Effector memory CD4-positive, alpha-beta T cell (primary cell): ENCODE measurements at regions not wholly inside any gene's neighbourhood (a gene's known extent, or its start where the extent isn't known, plus 50 kb on each side); places are given as distances from the start of the nearest gene placed in this dataset.
"Not testable (repeated sequence)": the region's sequence is repeated elsewhere in the genome, so short reads cannot be mapped to it uniquely, and the experiment has no call there.

ENCODE experiments used
- DNase-seq, 3 donors: peaks; one replicate each; pipeline ENCODE4 v3.0.0-alpha.2; 2020
- H3K27ac ChIP-seq: 2 replicates; pipeline ENCODE4 v1.7.0; 2013; ENCODE audit warnings: mild to moderate bottlenecking, low read length, moderate library complexity; ENCODE audit not compliant: insufficient read depth, poor library complexity, severe bottlenecking
- H3K27me3 ChIP-seq: replicated peaks from 2 replicates; pipeline ENCODE4 v1.7.0; 2013; ENCODE audit warnings: mild to moderate bottlenecking, low read length; ENCODE audit not compliant: insufficient read depth, control insufficient read depth, poor library complexity, severe bottlenecking
- H3K36me3 ChIP-seq: 2 replicates; pipeline ENCODE4 v1.7.0; 2013; ENCODE audit warnings: mild to moderate bottlenecking, low read length, moderate library complexity; ENCODE audit not compliant: control insufficient read depth, insufficient read depth
- H3K4me1 ChIP-seq: 2 replicates; pipeline ENCODE4 v1.7.0; 2013; ENCODE audit warnings: low read length, mild to moderate bottlenecking; ENCODE audit not compliant: control insufficient read depth, insufficient read depth, poor library complexity, severe bottlenecking
- H3K4me3 ChIP-seq: 2 replicates; pipeline ENCODE4 v1.7.0; 2013; ENCODE audit warnings: low read length, low read depth, mild to moderate bottlenecking; ENCODE audit not compliant: insufficient read depth, poor library complexity, severe bottlenecking
- H3K9me3 ChIP-seq: 2 replicates; pipeline ENCODE4 v1.7.0; 2013; ENCODE audit warnings: mild to moderate bottlenecking, low read length, moderate library complexity; ENCODE audit not compliant: control insufficient read depth

DNA sequence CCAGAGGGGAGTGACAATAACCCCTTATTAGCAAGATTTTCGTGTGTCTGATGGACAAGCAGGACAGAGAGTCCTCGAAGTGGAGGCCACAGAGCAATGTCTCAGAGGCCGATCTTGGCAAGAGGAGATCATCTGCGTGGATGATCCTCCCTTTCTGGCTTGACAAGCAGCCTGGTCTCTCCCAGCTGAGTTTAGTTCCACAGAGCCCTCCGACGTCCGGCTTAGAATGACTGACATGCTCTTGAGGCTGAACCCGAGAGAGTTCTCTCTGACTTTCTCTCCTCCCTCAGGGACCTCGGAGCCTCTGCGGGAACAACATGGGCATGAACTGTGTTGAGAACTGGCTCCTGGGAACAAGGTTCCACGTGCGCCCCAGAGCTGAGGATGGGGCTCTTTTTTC is 180.7 kb upstream of the PFKP start:
- no peak for DNase-seq
- H3K9me3 ChIP-seq, result no peaks in the 10 kb centered on the region
- no peaks in the 10 kb centered on the region for H3K4me1 ChIP-seq
- no peak overlapping the region for H3K27ac ChIP-seq
- H3K4me3 ChIP-seq, result no peak overlapping the region
- H3K27me3 ChIP-seq, result no peaks in the 10 kb centered on the region
- no peaks in the 10 kb centered on the region for H3K36me3 ChIP-seq

DNA sequence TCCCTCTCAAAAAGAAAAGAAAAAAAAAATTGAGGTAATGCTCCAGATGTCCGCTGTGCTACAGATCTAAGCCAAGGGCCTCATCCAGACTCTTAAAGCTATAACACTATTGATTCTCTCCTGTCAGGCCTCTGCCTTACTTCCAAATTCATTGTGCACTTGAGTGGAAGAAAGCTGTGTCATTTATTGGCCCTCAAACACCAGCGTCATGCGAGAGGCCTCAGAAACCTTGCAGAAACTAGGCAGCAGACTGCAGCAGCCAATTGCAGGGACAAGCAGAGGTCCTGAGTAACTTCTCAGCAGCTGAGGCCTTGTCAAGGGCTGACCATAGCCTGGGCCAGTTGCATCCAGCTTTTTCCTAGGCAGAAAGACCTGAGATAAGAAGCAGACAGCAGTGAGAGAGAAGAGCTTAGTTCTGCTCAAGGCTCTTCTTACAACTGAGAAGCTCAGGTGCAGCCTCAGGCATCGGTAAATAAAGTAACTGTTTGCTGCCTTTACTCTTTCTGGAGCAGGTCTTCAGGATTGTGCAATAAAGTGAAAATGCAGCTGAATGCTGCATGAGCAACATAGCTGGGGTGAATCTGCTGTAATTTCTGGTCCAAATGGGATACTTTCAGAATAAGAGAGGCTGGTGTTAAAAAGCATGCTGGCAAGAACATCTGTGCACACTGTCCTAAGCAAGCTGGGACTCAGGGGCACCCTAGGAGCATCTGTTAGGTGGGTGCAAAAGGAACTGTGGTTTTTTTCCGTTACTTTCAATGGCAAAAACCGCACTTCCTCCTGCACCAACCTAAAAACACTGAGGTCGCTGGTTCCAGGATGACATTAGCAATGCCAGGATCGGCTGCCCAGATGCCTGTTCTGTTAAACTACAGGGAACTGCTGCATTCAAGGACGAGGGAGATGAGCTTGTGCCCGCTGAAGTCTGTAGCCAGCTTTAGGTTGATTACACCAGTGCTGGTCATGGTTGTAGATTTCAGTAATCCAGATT is 181.8 kb upstream of the PFKP start:
- no peaks in the 10 kb centered on the region for H3K9me3 ChIP-seq
- no peaks in the 10 kb centered on the region for H3K27me3 ChIP-seq
- no peak overlapping the region for H3K27ac ChIP-seq
- no peaks in the 10 kb centered on the region for H3K4me1 ChIP-seq
- DNase-seq, result no peak
- H3K4me3 ChIP-seq, result no peak overlapping the region
- no peaks in the 10 kb centered on the region for H3K36me3 ChIP-seq

DNA sequence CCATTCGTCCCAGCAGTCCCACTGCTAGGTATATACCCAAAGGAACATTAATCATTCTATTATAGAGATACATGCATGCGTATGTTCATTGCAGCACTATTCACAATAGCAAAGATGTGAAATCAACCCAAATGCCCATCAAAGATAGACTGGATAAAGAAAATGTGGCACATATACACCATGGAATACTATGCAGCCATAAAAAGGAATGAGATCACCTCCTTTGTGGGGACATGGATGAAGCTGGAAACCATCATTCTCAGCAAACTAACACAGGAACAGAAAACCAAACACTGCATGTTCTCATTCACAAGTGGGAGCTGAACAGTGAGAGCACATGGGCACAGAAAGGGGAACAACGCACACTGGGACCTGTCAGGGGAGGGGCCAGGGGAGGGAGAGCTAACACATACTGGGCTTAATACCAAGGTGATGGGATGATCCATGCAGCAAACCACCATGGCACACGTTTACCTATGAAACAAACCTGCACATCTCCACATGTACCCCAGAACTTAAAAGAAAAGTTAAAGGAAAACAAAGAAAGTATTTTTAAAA is 183.3 kb upstream of the PFKP start:
- H3K27me3 ChIP-seq, H3K36me3 ChIP-seq, H3K4me3 ChIP-seq, H3K9me3 ChIP-seq, DNase-seq, H3K27ac ChIP-seq, H3K4me1 ChIP-seq: not testable (repeated sequence)

DNA sequence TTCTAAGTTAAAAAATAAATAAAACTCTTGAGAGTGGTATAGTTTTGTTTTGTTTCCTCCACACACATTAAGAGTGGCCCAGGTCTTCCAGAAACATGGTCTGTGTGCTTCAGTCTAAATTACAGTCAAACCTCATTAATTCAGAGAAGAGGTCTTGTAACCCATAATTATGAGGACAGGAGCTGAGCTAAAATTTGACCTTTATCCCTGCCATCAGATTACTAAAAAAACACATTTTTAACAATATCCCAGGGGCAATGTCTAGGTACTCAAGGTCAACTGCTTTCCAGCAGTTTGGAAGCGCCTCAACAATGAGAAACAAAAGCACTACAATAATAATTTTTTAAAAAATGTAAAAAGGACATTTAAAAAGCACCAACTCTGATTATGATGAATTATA is 184.1 kb upstream of the PFKP start:
- no peaks in the 10 kb centered on the region for H3K9me3 ChIP-seq
- no peaks in the 10 kb centered on the region for H3K36me3 ChIP-seq
- no peak overlapping the region for H3K27ac ChIP-seq
- DNase-seq, result no peak
- no peaks in the 10 kb centered on the region for H3K27me3 ChIP-seq
- no peak overlapping the region for H3K4me3 ChIP-seq
- H3K4me1 ChIP-seq, result no peaks in the 10 kb centered on the region

DNA sequence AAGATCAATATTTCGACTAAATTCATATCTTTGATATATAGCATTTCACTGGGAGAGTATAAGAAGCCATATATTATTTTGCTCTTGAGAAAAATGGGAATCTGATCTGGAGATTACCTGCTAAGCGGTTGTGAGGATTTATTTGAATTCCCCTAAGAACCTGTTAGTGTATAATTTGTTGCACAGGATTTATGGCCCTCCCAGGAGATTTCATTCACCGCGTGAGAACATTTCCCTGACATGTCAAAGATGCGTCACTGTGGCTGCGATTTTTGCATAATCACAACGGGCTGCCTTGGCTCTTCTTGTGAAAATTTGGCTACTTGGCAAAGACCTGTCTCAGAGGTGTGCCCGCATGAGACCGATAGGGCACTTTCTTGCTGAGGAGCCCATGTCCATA is 184.7 kb upstream of the PFKP start:
- H3K4me3 ChIP-seq, result no peak overlapping the region
- H3K4me1 ChIP-seq, result no peaks in the 10 kb centered on the region
- no peak overlapping the region for H3K27ac ChIP-seq
- no peak for DNase-seq
- H3K36me3 ChIP-seq, result no peaks in the 10 kb centered on the region
- H3K9me3 ChIP-seq, result no peaks in the 10 kb centered on the region
- no peaks in the 10 kb centered on the region for H3K27me3 ChIP-seq

DNA sequence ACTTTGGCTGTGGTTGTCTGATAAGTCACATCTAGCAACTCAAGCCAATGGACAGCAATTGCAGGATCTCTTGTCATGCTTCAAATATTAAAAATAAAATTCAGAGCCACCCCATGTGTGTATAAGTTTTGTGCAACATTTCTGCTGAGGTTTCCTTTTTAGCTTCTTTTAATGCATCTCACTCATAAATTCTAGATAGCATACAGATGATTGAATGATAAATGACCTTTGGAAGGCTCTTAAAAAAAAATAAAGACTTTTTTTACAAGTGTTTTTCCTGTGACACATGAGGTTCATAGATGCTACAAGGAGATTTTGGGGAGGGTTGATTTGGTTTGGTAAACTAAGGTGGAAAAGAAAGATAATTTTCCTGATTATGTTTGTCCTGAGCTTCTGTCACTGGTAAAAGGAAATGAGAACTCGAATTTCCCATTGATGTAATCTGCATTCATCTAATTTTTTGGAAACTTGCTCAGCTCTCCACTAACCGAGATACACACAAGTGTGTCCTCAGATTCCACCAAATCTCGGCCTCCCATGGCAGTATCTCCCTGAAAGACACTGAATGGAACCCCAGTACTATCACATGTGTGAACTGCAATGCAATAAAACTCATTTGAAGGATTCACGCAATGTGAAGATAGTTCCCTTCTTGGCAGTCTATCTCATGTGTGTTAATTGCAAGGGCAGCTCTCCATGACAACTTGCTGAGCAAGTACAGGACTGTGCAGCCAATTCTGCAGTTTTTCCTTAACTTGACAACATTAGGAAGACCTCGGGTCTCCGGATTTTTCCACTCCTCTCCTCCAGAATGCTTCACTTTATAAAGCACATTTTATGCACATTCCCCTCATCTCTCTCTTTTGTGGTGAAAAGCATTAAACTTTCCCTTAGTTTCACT is 185.4 kb upstream of the PFKP start:
- H3K27ac ChIP-seq, result no peak overlapping the region
- no peak overlapping the region for H3K4me3 ChIP-seq
- no peaks in the 10 kb centered on the region for H3K9me3 ChIP-seq
- no peak for DNase-seq
- H3K36me3 ChIP-seq, result no peaks in the 10 kb centered on the region
- H3K27me3 ChIP-seq, result no peaks in the 10 kb centered on the region
- H3K4me1 ChIP-seq, result no peaks in the 10 kb centered on the region

DNA sequence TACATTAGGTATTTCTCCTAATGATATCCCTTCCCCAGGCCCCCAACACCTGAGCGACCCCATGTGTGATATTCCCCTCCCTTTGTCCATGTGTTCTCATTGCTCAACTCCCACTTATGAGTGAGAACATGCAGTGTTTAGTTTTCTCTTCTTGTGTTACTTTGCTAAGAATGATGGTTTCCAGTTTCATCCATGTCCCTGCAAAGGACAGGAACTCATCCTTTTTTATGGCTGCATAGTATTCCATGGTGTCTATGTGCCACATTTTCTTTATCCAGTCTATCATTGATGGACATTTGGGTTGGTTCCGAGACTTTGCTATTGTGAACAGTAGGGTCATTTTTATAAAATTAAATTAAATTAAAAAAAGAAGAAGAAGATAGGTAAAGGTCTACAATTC is 187.3 kb upstream of the PFKP start:
- not testable (repeated sequence) for H3K36me3 ChIP-seq, H3K27me3 ChIP-seq, H3K9me3 ChIP-seq, H3K4me3 ChIP-seq, H3K27ac ChIP-seq, DNase-seq, H3K4me1 ChIP-seq

DNA sequence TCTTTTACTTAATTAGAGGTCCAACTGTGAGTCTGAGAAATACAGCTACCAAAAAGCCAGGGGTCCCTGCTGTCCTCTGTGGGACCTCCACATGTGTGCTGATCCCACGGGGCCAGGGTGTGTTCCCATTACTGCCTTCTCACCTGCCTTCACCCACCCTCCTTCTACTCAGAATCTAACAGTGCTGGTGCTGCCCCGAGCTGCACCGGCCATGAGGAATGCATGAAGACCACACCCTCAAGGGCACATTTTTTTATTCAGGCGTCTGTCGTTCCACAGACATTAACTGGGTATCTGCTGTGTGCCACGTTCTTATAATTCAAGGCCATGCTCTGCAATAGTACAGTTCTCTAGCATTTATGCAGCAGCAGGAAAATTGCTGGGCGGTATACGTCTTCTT is 188.5 kb upstream of the PFKP start:
- Histone ChIP-seq H3K4me1 (no peaks in the 10 kb centered on the region), H3K27ac (no peak overlapping the region), H3K36me3 (no peaks in the 10 kb centered on the region), H3K4me3 (no peak overlapping the region), H3K27me3 (no peaks in the 10 kb centered on the region), H3K9me3 (no peaks in the 10 kb centered on the region)
- DNase-seq, result no peak

DNA sequence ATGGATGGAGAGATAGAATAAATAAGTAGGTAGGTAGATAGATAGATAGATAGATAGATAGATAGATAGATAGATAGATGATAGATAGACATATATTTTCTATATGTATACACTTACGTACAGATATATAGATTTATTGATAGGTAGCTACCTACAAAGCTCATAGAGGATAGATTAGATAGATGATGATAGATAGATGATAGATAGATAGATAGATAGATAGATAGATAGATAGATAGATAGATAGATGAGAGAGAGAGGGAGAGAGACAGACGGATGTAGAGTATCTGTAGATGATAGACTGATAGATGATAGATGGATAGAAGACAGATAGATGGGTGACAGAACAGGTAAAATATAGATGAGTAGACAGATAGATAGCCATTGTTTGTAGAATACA is 191.3 kb upstream of the PFKP start:
- no peaks in the 10 kb centered on the region for H3K27me3 ChIP-seq
- H3K27ac ChIP-seq, result no peak overlapping the region
- no peaks in the 10 kb centered on the region for H3K4me1 ChIP-seq
- no peaks in the 10 kb centered on the region for H3K36me3 ChIP-seq
- DNase-seq, result no peak
- H3K9me3 ChIP-seq, result no peaks in the 10 kb centered on the region
- H3K4me3 ChIP-seq, result no peak overlapping the region

DNA sequence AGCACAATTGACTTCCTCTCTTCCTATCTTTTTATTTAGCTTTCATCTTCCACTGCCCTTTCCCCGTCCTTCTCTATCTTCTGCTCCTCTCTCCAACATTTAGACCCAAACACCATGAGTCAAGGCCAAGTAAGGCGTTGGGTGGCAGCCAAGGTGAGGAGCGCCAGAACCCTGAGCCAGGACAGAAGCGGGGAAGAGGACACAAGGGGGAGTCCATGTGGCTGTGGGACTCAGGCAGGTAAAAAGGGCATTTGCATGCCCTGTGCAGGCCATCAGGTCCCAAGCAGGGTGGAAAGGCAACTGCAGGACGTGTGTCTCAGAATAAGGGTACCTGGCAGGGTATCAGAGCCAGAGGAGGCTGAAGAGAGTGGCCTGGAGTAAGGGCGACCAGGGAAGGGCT is 192.4 kb upstream of the PFKP start:
- Histone ChIP-seq H3K4me1 (no peaks in the 10 kb centered on the region), H3K4me3 (no peak overlapping the region), H3K36me3 (no peaks in the 10 kb centered on the region), H3K27me3 (no peaks in the 10 kb centered on the region), H3K9me3 (no peaks in the 10 kb centered on the region), H3K27ac (no peak overlapping the region)
- DNase-seq, result no peak
